ENCODE measurements at regions not wholly inside any gene's neighbourhood (a gene's known extent, or its start where the extent isn't known, plus 50 kb on each side); places are given as distances from the start of the nearest gene placed in this dataset.
"Not testable (repeated sequence)": the region's sequence is repeated elsewhere in the genome, so short reads cannot be mapped to it uniquely, and the experiment has no call there.

- TF ChIP-seq ZC3H10 (CRISPR knock-in tag; IDR thresholded peaks at IDR 0.05); CREB5 (CRISPR knock-in tag; IDR thresholded peaks at IDR 0.05; ENCODE audit: low read depth); BACH2 (CRISPR knock-in tag; IDR thresholded peaks at IDR 0.05; ENCODE audit: borderline replicate concordance); TSHZ2 (CRISPR knock-in tag; IDR thresholded peaks at IDR 0.05); ZNF70 (CRISPR knock-in tag; IDR thresholded peaks at IDR 0.05); ESRRG (CRISPR knock-in tag; IDR thresholded peaks at IDR 0.05); ISL1 (CRISPR knock-in tag; IDR thresholded peaks at IDR 0.05); ZFP30 (CRISPR knock-in tag; IDR thresholded peaks at IDR 0.05); ARNTL (CRISPR knock-in tag; IDR thresholded peaks at IDR 0.05; ENCODE audit: borderline replicate concordance, low read depth); PATZ1 (CRISPR knock-in tag; IDR thresholded peaks at IDR 0.05; ENCODE audit: borderline replicate concordance); OSR1 (CRISPR knock-in tag; IDR thresholded peaks at IDR 0.05); ZFP3 (CRISPR knock-in tag; IDR thresholded peaks at IDR 0.05); RARB (CRISPR knock-in tag; IDR thresholded peaks at IDR 0.05); CSRNP3 (CRISPR knock-in tag; IDR thresholded peaks at IDR 0.05): not testable (repeated sequence)
These were observed 114.2 kb upstream of the ZNF195 start for GRCh38 chr11:3493152-3493551.
